ENCODE measurements at regions not wholly inside any gene's neighbourhood (a gene's known extent, or its start where the extent isn't known, plus 50 kb on each side); places are given as distances from the start of the nearest gene placed in this dataset.

- no peak for DNase-seq
Measured at GRCh38 chr6:128827675-128828464, 55.1 kb upstream of the LAMA2 start.

GRCh38 chr6:128826606-128827005, 56.3 kb upstream of the LAMA2 start:
- no peak for DNase-seq

- no peak for DNase-seq
Measured at GRCh38 chr6:128822271-128822670, 60.7 kb upstream of the LAMA2 start.

GRCh38 chr6:128821116-128821515, 61.8 kb upstream of the LAMA2 start:
- DNase-seq = no peak

- no peak for DNase-seq
Measured at GRCh38 chr6:128808856-128809255, 74.1 kb upstream of the LAMA2 start.

- no peak for DNase-seq
Measured at GRCh38 chr6:128807577-128807976, 75.4 kb upstream of the LAMA2 start.

GRCh38 chr6:128806261-128806660, 76.7 kb upstream of the LAMA2 start:
- no peak for DNase-seq

- no peak for DNase-seq
Measured at GRCh38 chr6:128803911-128804310, 79.0 kb upstream of the LAMA2 start.

GRCh38 chr6:128801621-128802020, 81.3 kb upstream of the LAMA2 start:
- no peak for DNase-seq

- DNase-seq = no peak
Measured at GRCh38 chr6:128784266-128784665, 98.7 kb upstream of the LAMA2 start.

- DNase-seq = no peak
Measured at GRCh38 chr6:128768187-128768586, 114.8 kb upstream of the LAMA2 start.

GRCh38 chr6:128767705-128768104, 115.2 kb upstream of the LAMA2 start:
- DNase-seq = no peak

- DNase-seq = no peak
Measured at GRCh38 chr6:128767150-128767549, 115.8 kb upstream of the LAMA2 start.

GRCh38 chr6:128763599-128764300, 119.2 kb upstream of the LAMA2 start:
- no peak for DNase-seq

- no peak for DNase-seq
Measured at GRCh38 chr6:128759901-128760300, 123.0 kb upstream of the LAMA2 start.

GRCh38 chr6:128759447-128759846, 123.5 kb upstream of the LAMA2 start:
- DNase-seq = no peak

GRCh38 chr6:128757961-128758360, 125.0 kb upstream of the LAMA2 start:
- no peak for DNase-seq

GRCh38 chr6:128754658-128755256, 128.2 kb upstream of the LAMA2 start:
- DNase-seq = no peak

- no peak for DNase-seq
Measured at GRCh38 chr6:128743974-128744765, 138.8 kb upstream of the LAMA2 start.

- no peak for DNase-seq
Measured at GRCh38 chr6:128742900-128743299, 140.0 kb upstream of the LAMA2 start.

- no peak for DNase-seq
Measured at GRCh38 chr6:128740951-128741350, 142.0 kb upstream of the LAMA2 start.

GRCh38 chr6:128739112-128739511, 143.8 kb upstream of the LAMA2 start:
- no peak for DNase-seq

- no peak for DNase-seq
Measured at GRCh38 chr6:128738112-128738511, 144.8 kb upstream of the LAMA2 start.
